Gastroesophageal sphincter (tissue), 4 donors: ENCODE measurements at regions not wholly inside any gene's neighbourhood (a gene's known extent, or its start where the extent isn't known, plus 50 kb on each side); places are given as distances from the start of the nearest gene placed in this dataset.
"Not testable (repeated sequence)": the region's sequence is repeated elsewhere in the genome, so short reads cannot be mapped to it uniquely, and the experiment has no call there.

Source experiments
- ATAC-seq: fragments of 150-250 bp; one replicate; pipeline ENCODE4 v1.9.1; 2016; ENCODE audit warnings: mild to moderate bottlenecking, moderate library complexity
- H3K27ac ChIP-seq, 4 donors: fragments of 200-600 bp; sonication (generic) in 3 of 4; 1 replicate in 3 of 4; 2 replicates in 1 of 4; pipeline ENCODE4 v1.5.1; 2016 to 2019
- H3K27me3 ChIP-seq: fragments of 200-600 bp; sonication (generic); one replicate; pipeline ENCODE4 v1.5.1; 2019
- H3K36me3 ChIP-seq, 2 donors: fragments of 200-600 bp; sonication (generic); one replicate each; pipeline ENCODE4 v1.5.1; 2019; ENCODE audit warnings: control low read depth in 1 of 2
- H3K4me1 ChIP-seq, 3 donors: fragments of 200-600 bp; sonication (generic); 1 replicate in 2 of 3; 2 replicates in 1 of 3; pipeline ENCODE4 v1.5.1; 2016 to 2019; ENCODE audit warnings: control low read depth in 2 of 3
- H3K4me3 ChIP-seq, 2 donors: fragments of 200-600 bp; sonication (generic); one replicate each; pipeline ENCODE4 v1.5.1; 2019; ENCODE audit warnings: mild to moderate bottlenecking in 1 of 2, moderate library complexity in 1 of 2
- H3K9me3 ChIP-seq, 3 donors: fragments of 200-600 bp; sonication (generic); one replicate each; pipeline ENCODE4 v1.5.1; 2017 to 2019; ENCODE audit warnings: control low read depth in 2 of 3
- CTCF ChIP-seq, 4 experiments: fragments of 200-600 bp in 2 of 4; fragments of 450-650 bp in 2 of 4; sonication (generic) in 1 of 4; IDR thresholded peaks; one replicate each; pipeline ENCODE4 v1.5.1; 2017 to 2019; ENCODE audit warnings: antibody characterized with exemption in 4 of 4, mild to moderate bottlenecking in 2 of 4, moderate library complexity in 2 of 4
- EP300 ChIP-seq: sonication (generic); formaldehyde crosslinking; IDR thresholded peaks from one replicate; pipeline ENCODE4 v1.6.1; 2017; ENCODE audit warnings: antibody characterized with exemption, mild to moderate bottlenecking
- POLR2A ChIP-seq, 2 donors: fragments of 450-650 bp; IDR thresholded peaks; one replicate each; pipeline ENCODE4 v1.6.1; 2017; ENCODE audit warnings: antibody characterized with exemption in 2 of 2, mild to moderate bottlenecking in 2 of 2, moderate library complexity in 1 of 2
- POLR2AphosphoS5 ChIP-seq: sonication (generic); formaldehyde crosslinking; IDR thresholded peaks from one replicate; pipeline ENCODE4 v1.6.1; 2017; ENCODE audit warnings: antibody characterized with exemption
- WGBS, 2 donors: methylation state at CpG; one replicate each; pipeline ENCODE4 v1.1.5; 2018; ENCODE audit warnings: low coverage in 1 of 2; 5-methylcytosine and 5-hydroxymethylcytosine counted together

GRCh38 chr20:30288346-30288745, 969.1 kb upstream of the DEFB115 start:
- peak overlapping the region in 1 of 4 donors; percentile 83 for H3K27ac ChIP-seq

GRCh38 chr20:30289049-30289448, 968.4 kb upstream of the DEFB115 start:
- Histone ChIP-seq H3K4me3 (peak overlapping the region; percentile 31 to 50), H3K27ac (peak overlapping the region in 1 of 4 donors; percentile 83), H3K4me1 (peaks cover 0 to 61% (median 0%) of the 10 kb centered on the region in 3 donors)
- H3K36me3 ChIP-seq, H3K9me3 ChIP-seq, ATAC-seq, H3K27me3 ChIP-seq: not testable (repeated sequence)
- WGBS, 2 donors: 22 to 84% methylated on average over 7 to 10 of the region's 11 CpGs

More at GRCh38 chr20:30288346-30288745, 969.1 kb upstream of the DEFB115 start:
- Histone ChIP-seq H3K9me3 (no peaks in the 10 kb centered on the region), H3K36me3 (no peaks in the 10 kb centered on the region), H3K27me3 (no peaks in the 10 kb centered on the region), H3K4me1 (peaks cover 0 to 67% (median 0%) of the 10 kb centered on the region in 3 donors), H3K4me3 (peak overlapping the region in 1 of 2 donors; percentile 50)
- 41 to 88% methylated on average over 2 to 10 of the region's 10 CpGs for WGBS, 2 donors
- TF ChIP-seq EP300: no peak
- no peak for TF ChIP-seq POLR2AphosphoS5
- no peak for TF ChIP-seq CTCF (IDR thresholded peaks at IDR 0.05)
- TF ChIP-seq POLR2A (IDR thresholded peaks at IDR 0.05): no peak
- no peak for ATAC-seq

- H3K4me3 ChIP-seq: peak overlapping the region; percentile 31 to 50
- not testable (repeated sequence) for ATAC-seq
These were observed 967.7 kb upstream of the DEFB115 start for GRCh38 chr20:30289711-30290141.

GRCh38 chr20:30290361-30291063, 967.0 kb upstream of the DEFB115 start:
- not testable (repeated sequence) for H3K36me3 ChIP-seq, H3K27me3 ChIP-seq, H3K9me3 ChIP-seq, ATAC-seq
- Histone ChIP-seq H3K4me1 (peaks cover 0 to 47% (median 0%) of the 10 kb centered on the region in 3 donors), H3K4me3 (peak overlapping the region; percentile 31 to 50), H3K27ac (peak overlapping the region in 3 of 4 donors; percentile 68 to 83 (median 70))
- WGBS, 2 donors: 7 to 60% methylated on average over 4 to 5 of the region's 27 CpGs

More at GRCh38 chr20:30289711-30290141, 967.7 kb upstream of the DEFB115 start:
- not testable (repeated sequence) for H3K9me3 ChIP-seq, H3K27me3 ChIP-seq, H3K36me3 ChIP-seq
- H3K27ac ChIP-seq: peak overlapping the region in 3 of 4 donors; percentile 68 to 83 (median 70)
- peaks cover 0 to 54% (median 0%) of the 10 kb centered on the region in 3 donors for H3K4me1 ChIP-seq
- WGBS, 2 donors: 12% methylated on average over 9 of the region's 27 CpGs; no CpG with 5 or more reads in 1 of the 2 donors

GRCh38 chr20:30291064-30291379, 966.4 kb upstream of the DEFB115 start:
- H3K36me3 ChIP-seq, H3K27me3 ChIP-seq, H3K9me3 ChIP-seq, ATAC-seq, H3K4me3 ChIP-seq: not testable (repeated sequence)
- Histone ChIP-seq H3K27ac (peak overlapping the region in 1 of 4 donors; percentile 83), H3K4me1 (peaks cover 0 to 42% (median 0%) of the 10 kb centered on the region in 3 donors)
- WGBS, 2 donors: no CpG with 5 or more reads among the region's 4 CpGs

GRCh38 chr20:30291686-30292085, 965.8 kb upstream of the DEFB115 start:
- not testable (repeated sequence) for H3K27ac ChIP-seq, H3K9me3 ChIP-seq, H3K27me3 ChIP-seq, H3K4me3 ChIP-seq, H3K36me3 ChIP-seq, ATAC-seq
- H3K4me1 ChIP-seq: peaks cover 0 to 38% (median 0%) of the 10 kb centered on the region in 3 donors
- no CpG with 5 or more reads among the region's 32 CpGs for WGBS, 2 donors

GRCh38 chr20:30295396-30295795, 962.1 kb upstream of the DEFB115 start:
- H3K27ac ChIP-seq, H3K9me3 ChIP-seq, H3K27me3 ChIP-seq, H3K4me3 ChIP-seq, ATAC-seq, H3K36me3 ChIP-seq: not testable (repeated sequence)
- H3K4me1 ChIP-seq: peaks cover 0 to 19% (median 0%) of the 10 kb centered on the region in 3 donors
- 20% methylated on average over 1 of the region's 1 CpG; no CpG with 5 or more reads in 1 of the 2 donors for WGBS, 2 donors

GRCh38 chr20:30295967-30296366, 961.5 kb upstream of the DEFB115 start:
- H3K36me3 ChIP-seq, H3K27me3 ChIP-seq, H3K4me3 ChIP-seq, H3K9me3 ChIP-seq, H3K27ac ChIP-seq, ATAC-seq: not testable (repeated sequence)
- WGBS, 2 donors: 70 to 82% methylated on average over 6 to 7 of the region's 9 CpGs
- H3K4me1 ChIP-seq: peaks cover 0 to 15% (median 0%) of the 10 kb centered on the region in 3 donors

- ATAC-seq, H3K4me1 ChIP-seq, H3K9me3 ChIP-seq, H3K27me3 ChIP-seq, H3K36me3 ChIP-seq, H3K4me3 ChIP-seq, H3K27ac ChIP-seq: not testable (repeated sequence)
- 80 to 91% methylated on average over 1 of the region's 1 CpG for WGBS, 2 donors
These were observed 959.4 kb upstream of the DEFB115 start for GRCh38 chr20:30297878-30298595.

GRCh38 chr20:30300220-30300642, 957.2 kb upstream of the DEFB115 start:
- H3K27ac ChIP-seq, H3K27me3 ChIP-seq, H3K36me3 ChIP-seq, H3K4me1 ChIP-seq, ATAC-seq, H3K9me3 ChIP-seq: not testable (repeated sequence)
- peak overlapping the region; percentile 14 to 43 for H3K4me3 ChIP-seq
- 8% methylated on average over 5 of the region's 33 CpGs; no CpG with 5 or more reads in 1 of the 2 donors for whole genome bisulfite sequencing, 2 donors

- not testable (repeated sequence) for ATAC-seq, H3K4me1 ChIP-seq, H3K36me3 ChIP-seq, H3K27ac ChIP-seq, H3K27me3 ChIP-seq, H3K4me3 ChIP-seq, H3K9me3 ChIP-seq
These were observed 954.7 kb upstream of the DEFB115 start for GRCh38 chr20:30302786-30303185.

GRCh38 chr20:30309938-30310337, 947.5 kb upstream of the DEFB115 start:
- ATAC-seq, H3K36me3 ChIP-seq, H3K4me1 ChIP-seq: not testable (repeated sequence)

More at GRCh38 chr20:30309938-30310337, 947.5 kb upstream of the DEFB115 start:
- H3K9me3 ChIP-seq, H3K27me3 ChIP-seq, H3K27ac ChIP-seq, H3K4me3 ChIP-seq: not testable (repeated sequence)
- 17 to 29% methylated on average over 1 of the region's 1 CpG for WGBS, 2 donors
